RPMI7951 (cell line): ENCODE measurements at regions not wholly inside any gene's neighbourhood (a gene's known extent, or its start where the extent isn't known, plus 50 kb on each side); places are given as distances from the start of the nearest gene placed in this dataset.

Source experiments
- DNase-seq: peaks from one replicate; pipeline ENCODE4 v3.0.0-alpha.2; 2012; ENCODE audit warnings: low read depth

DNA sequence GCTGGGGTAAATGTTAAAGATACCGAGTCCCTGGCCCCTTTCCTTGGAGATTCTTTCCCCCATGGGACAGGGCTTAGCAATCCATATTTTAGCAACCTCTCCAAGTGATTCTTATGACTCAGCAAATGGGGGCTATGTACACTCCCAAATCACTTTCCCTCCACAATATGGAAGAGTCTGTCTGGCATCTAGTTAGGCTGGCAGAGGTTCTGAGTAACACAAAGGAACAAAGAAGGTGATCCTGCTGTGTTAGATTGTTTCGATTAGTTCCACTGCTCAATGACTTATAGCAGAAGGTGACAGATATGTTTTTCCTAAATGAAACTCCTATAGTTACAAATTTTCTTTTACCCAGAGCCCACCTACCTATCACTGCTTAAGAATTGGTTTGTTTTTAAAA is 154.0 kb upstream of the SYT13 start:
- no peak for DNase-seq

DNA sequence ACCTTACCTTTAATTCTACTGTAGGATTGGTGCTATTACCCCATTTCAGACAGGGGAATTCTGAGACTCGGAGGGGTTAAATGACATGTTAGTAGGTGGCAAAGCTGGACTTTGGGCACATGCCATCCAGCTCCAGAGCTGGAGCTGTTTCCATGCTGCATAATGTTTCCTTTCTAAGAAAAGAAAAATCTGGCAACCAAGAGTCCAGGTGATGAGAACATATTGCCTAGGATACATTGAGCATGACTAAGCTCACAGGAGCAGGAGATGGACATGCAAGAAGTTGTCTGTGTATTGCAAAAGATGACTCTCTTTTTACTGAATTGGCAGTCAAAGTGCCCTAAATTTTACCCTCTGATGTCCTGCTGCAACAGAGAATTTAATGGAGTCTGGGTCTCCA is 150.8 kb upstream of the SYT13 start:
- no peak for DNase-seq

DNA sequence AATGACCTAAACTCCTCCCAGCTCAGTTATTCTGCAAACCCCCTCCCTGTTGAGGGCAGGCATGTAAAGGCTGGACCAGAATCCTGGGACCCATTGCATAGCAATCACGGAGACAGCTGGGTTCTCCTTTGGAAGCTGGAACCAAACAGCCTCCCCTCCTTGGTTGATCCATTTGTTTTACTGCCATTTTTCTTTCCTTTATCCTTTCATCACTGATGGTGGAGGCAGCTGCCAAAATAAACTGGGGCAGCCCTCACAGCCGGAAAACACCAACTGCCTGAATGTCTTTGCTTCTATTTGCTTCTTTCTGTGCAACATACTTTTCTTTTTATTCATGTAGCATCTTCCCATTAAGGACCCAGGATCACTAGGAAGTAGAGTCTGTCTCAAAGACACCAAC is 150.0 kb upstream of the SYT13 start:
- DNase-seq: no peak

DNA sequence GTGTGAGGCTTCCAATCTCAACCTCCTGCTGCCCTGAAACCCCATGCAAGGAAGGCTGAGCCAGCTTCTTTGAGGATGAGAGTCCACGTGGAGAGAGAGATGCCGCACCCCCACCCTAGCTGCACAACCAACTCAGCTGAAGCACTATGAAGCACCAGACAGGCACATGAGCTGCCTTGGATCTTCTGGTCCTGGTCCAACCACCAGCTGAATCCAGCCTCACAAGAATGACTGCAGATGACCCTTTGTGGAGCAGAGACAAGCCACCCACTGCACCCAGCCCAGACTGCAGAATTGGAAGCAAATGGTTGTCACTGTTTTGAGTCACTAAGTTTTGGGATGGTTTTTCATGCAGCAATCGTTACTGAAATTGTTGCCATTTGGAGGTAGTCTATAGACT is 149.6 kb upstream of the SYT13 start:
- DNase-seq: no peak

DNA sequence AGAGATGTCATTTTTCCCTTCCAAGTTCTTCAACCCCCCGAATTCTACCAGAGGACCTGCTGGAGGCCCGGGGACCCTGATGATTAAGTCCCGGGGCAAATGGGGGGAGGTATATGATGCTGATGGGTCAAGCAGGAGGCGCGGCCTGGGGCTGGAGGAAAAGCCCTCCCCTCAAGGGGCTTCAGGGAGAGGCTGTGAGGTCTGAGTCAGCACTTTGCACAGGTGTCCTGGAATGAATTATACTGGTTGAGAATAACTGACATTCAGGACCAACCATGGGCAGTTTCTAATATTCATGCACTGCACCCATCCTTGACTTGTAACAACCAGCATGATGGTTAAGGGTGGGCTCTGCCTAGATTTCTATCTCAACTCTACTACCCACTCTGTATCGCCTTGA is 146.8 kb upstream of the SYT13 start:
- DNase-seq: no peak

DNA sequence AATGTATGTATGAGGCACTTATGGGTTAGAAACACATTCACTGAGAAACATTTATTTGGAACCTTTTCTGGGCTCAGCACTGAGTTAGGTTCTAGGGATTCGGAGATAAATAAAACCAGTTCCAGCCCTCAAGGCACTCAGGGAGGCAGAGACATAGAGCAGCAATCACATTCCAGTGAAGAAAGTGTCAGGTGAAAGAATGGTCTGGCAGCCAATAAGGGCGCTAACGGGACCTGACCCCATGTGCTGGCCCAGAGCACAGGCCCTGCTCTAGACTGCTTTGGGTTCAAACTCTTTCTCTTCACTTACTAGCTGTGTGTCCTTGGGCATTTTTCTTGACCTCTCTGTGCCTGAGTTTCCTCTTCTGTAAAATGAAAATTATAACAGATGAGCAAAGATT is 146.0 kb upstream of the SYT13 start:
- DNase-seq: no peak

DNA sequence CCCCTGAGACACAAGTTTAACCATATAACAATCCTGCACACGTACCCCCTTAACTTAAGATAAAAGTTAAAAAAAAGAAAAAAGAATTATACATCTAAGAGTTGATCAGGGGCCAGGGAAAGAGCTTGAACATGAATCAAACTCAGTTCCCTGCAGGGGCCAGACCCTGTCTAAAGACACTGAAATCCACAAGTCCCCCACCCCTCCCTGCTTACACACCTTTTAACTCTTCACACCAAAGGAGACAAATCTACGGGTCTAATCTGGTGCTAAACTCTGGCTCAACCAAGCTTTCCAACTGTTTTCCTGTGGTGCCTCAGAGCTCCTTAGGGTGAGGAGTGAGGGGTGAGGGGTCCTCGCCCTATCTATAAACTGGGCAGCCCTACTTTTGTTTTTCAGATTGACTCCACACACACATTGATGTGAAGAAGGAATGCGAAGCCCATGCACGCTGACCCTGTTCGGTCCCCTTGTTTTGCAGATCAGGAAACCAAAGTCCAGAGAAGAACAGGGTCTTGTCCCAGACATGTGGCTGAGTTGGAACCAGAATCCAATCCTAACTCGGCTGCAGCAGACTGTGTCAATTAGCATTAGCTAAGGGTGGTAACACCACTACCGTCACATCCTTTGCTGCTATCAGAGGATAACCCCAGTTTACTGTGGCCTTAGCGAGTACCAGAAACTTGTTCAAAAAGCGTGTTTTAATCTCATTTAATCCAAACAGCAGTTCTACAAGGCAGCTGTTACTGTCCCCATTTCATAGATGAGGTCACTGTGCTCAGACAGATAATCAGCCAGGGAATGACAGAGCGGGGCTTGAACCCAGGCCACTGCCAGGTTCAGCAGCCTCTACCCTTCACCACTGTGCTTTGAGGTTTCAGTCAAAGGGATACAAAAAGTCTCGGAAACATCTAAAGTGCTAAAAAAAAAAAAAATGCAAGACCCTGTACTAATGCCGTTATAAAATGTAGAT is 145.2 kb upstream of the SYT13 start:
- no peak for DNase-seq

DNA sequence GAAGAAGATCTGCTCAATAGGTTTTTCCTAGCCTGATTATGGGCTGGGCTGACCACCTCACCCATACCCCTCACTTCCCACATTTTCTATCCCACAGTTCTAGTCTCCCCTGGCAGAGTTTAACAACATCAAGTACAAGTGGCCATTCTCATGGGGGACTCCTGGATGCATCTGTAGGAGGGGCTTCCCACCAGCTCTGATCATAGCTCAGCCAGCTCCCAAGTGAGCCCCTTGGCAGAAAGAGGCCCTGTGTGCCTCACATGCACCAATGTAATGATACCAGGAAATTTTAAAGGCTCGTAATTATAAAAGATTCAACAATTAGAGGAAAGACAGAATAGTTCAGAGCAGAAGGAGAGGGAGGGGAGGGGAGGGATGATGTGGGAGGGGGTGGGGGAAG is 144.2 kb upstream of the SYT13 start:
- DNase-seq: no peak

DNA sequence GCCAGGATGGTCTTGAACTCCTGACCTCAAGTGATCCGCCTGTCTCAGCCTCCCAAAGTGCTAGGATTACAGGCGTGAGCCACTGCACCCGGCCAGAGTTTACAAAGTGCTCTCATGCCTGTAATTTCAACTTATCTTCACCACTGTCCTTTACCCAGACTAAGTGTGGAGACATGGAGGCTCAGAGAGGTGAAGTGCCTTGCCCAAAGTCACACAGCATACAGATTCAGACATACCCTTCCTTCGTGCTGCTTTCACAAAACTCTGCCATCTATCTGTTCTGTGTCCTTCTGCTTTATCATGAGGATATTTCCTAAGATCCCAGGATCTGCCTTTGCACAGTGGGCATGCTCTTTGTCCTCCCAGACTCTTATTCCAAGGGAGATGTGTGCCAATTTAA is 143.6 kb upstream of the SYT13 start:
- no peak for DNase-seq

DNA sequence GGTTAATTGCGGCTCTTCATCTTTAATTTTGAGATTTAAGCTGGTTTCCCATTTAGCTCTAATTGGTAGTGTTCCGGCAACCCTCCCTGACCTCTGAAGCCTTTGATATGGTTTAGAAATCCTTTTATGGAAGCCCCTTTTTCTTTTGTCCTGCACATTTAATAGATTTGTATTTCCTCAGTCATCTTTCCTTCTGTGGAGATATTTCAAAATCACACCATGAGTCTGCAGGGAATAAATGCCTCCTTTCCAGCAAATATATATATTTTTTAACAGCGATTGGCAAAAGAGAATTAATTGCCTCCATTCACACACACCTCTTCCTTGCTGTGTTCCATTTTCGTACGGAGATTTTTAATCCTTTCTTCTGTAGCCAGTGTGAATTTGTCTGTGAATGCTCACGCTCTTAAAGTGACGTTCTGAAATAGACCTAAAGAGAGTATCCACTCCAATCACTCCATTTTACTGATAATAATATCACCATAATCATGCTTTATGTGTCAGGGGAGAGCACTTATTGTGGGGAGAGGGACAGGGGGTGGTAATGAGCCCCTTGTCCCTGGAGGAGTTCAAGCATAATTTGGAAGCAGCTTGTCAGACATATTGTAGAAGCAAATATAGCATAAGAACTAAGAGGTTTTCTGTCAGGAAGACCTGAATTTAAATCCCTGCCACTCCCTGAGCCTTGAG is 142.5 kb upstream of the SYT13 start:
- no peak for DNase-seq

DNA sequence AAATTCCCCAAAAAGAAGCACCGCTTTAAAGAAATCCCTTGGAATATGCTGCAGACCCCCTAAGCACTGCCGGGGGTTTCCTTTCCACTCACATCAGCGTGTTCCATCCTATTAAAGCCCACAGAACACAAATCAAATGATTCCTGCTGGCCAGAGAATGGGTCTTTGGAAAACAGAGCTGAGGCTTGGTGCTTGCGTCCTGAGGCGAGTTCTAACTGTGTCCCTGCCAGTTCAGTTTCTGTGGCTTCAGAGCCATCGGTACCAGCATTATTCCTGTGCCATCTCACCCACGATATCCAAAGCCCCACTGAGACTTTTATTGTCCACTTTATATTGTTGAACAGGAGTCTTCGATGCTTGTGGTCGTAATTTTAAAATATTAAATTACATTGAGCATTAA is 142.0 kb upstream of the SYT13 start:
- DNase-seq: no peak

DNA sequence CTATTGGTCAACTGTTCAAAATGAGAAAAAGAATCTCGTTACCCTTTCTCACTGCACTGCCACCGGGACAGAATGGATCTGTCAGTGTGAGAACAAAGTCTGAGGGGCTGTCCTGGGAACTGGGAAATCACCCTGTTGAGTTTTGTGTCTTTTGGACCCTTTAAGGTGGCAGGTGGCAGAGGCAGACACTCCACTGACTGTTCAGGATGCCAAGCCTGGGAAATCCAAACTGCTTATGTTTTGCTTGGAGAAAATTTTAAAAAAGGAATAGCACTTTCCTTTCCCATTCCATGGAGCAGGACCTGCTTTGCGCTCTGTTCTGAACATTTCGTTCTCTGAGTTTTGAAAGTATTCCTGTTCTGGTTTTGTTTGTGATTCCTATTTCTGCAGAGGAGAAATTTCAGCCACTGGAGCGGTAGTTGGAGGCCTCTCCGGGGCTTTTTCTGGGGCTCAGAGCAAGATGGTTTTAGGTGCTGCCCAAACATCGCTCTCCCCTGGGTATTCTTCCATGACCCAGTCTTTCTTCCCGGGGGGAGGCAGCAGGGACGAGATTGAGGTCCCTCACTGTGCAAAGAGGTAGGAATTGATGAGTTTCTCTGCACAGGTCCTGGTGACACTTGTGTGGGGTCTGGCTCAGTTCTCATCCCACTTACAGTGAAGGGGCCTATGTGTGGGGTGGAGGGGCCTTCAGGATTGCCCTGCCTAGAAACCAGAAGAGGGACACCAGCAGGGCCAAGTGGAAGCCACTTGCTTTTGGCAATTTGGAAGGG is 138.5 kb upstream of the SYT13 start:
- no peak for DNase-seq

DNA sequence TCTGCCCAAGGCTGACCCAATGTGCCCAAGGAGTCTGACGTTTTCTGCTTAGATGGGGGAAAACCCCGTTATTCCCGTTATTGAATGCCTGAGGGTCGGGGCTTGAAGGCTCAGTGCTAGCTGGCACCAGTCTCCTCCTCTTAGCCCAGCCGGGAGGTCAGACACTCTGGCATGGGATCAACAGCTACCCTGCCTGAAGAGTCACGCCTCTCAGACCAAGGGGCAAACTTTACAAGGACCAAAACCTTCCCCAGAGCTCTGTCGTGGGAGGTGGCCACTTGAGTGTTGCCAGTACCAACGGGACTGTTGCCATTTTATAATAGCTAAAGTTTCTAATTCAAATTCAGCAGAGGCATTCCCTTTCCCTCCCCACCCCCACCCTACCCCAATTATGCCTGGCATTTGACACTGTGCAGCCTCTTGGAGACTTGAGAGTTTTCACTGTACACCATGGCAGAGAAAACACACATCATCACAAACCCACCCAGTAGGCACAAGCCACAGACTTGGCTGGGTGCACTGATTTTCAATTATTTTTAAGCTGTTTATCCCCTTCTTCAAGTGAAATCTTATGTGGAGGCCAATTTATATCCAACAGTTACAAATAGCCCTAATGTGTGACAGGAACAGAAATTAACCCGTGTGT is 137.5 kb upstream of the SYT13 start:
- no peak for DNase-seq

DNA sequence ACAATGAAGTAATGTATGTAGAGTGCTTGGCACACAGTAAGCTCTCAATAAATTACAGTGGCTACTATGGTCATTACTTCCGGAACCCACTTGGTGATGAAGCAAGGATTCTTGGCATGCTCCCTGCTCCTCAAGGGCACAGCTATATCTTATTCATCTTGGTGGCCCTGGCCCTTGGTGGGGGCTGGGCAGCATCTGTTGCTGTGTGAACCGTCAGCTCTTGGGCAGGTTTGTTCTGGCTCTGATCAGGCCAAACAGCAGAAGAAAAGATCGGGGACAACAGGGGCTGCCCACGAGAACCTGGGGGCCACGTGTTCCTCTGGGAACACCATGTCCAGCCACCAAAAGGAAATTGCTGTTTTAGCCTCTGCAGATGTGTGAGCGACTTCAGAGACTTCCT is 136.9 kb upstream of the SYT13 start:
- peak; percentile 27 for DNase-seq

DNA sequence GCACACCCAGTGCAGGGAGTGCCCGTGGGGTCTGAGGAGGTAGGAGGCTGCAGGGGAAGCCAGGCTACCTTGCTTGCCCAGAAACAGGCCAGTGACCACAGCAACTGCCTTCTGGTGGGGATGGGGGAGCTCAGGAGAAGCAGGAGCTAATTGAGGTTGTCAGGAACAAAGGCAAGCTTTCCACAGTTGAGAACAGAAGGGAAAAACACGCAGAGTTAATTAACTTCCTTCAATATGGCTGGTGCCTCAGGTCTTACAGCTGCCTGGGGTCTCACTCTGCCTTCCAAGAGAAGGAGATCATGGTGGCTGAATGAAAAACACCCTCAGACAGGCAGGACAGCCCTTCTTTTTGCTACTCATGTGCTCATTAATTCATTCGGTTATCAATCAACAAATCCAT is 127.9 kb upstream of the SYT13 start:
- no peak for DNase-seq

DNA sequence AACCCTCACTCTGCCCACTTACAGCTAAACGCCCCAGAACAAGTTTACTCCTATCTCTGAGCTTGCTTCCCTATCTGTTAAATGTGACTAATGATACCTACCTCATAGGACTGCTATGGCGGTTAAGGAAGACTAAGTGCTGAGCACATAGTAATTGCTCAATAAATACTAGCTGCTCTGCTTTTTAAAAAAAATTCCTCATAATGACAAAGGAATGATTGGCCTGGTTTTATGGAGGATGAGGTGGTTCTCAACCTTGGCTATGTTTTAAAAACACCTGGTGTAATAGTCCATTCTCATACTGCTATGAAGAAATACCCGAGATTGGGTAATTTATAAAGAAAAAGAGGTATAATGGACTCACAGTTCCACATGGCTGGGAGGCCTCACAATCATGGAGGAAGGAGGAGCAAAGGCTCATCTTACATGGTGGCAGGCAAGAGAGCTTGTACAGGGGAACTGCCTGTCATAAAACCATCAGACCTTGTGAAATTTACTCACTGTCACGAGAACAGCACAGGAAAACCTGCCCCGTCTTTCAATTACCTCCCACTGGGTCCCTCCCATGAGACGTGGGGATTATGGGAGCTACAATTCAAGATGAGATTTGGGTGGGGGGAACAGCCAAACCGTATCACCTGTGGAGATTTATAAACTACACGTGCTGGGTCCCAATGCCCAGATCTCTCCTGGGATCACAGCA is 127.2 kb upstream of the SYT13 start:
- no peak for DNase-seq

DNA sequence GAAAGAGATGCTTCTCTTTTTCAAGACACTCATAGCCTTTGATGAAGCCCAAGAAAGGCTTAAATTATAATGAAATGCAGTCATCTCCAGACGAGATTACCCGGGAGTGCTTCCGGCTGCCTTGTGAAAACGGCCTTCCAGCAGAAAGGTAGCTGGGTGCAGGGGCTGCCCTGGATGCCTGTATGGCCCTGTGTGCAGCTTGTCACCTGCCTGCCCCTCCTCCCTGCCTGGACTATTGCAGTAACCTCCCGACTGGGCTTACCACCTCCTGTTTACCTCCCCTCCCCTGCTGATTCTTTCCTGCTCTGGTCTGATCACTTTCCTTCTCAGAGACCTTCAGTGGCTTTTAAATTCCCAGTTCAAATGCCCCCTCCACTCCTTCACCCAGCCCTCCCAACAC is 126.4 kb upstream of the SYT13 start:
- DNase-seq: no peak

DNA sequence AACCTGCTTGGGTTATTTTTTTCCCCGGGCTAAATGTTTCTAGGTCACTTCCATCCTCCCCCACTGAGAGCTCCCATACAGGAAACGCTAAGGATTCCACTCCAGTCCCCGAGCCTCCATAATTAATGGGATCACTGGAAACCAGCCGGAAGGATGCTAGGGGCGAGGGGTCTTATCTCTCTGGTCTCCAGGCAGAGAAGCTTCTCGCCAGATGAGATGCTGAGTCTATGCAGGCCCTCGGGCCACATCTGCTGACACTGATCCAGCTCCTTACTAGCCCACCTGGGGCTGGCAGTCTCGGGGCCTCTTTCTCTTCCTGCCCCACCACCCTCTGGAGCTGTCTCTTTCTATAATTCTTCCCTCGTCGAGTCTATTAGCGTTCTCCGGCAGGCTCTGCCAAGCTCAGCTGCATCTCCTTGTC is 125.9 kb upstream of the SYT13 start:
- DNase-seq: peak; percentile 20

DNA sequence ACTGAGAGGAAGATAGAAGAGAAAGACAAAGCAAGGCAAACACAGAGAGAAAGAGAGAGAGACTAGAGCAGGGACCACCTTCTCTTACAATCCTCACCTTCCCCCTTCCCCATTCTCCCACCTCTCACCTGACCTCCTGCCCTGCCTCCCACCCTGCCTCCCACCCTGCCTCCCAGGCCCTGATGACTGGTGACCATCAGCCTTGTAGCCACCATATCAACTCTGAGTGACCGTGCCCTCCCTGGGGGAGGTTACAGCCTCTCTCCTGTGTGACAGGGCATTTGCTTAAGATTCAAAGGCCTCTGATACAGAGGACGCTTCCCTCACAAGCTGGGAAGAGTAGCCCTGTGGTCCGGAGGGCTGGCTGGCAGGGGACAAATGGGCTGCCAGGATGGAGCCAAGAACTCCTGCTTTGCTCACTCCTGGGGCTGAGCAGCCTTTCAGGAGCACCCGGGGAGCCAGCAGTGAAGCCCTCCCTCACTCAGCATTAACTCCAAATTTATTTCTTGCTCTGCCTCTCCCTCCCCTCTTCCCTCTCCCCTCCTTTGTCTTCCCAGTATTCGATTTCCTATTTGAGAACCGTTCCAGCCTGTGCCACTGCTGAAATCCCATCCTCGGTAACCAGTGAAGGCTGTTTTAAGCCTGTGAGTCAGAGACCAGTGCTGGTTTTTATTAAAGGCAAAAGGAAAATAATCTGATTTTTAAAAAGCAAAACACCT is 125.2 kb upstream of the SYT13 start:
- peak; percentile 26 for DNase-seq

DNA sequence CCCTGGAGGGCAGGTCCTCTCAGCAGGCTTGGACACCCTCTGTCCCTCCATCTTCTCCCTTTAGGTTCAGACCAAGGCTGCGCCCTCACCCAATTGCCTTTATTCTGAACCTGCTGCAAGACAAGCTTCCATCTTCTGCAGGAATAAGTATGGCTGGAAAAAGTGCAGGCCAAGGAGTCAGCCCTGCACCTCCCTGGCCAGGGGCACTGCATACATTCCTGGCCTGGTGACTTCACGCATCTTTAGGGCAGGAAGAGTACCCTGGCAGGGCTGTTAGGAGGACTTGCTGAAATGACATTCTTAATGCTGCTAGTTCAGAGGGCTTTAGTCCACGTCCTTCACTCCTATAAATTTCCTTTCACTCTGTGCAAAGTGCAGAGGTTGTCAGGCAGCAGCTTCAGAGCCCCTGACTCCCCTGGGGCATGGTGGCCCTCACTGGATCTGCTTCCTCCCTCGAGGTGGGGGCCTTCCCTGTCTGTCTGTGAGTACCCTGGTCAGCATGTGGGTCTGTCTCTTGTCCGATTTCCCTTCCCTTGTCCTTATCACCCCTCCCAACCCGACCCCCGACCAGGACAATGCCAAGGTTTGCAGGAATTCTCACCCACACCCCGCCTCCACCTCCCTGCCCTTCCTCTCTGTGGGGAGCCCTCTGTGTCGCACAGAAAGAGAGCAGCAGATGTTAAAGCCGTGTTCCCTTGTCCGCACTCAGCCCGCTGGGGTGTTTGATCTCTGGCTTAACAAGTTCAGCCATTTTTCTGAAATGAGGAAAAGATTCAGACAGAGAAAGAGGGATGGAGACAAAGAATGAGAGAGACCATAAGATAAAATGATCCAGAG is 124.5 kb upstream of the SYT13 start:
- DNase-seq: no peak
